Cardiac septum (tissue), 1 donor: ENCODE measurements at regions not wholly inside any gene's neighbourhood (a gene's known extent, or its start where the extent isn't known, plus 50 kb on each side); places are given as distances from the start of the nearest gene placed in this dataset.
"Not testable (repeated sequence)": the region's sequence is repeated elsewhere in the genome, so short reads cannot be mapped to it uniquely, and the experiment has no call there.

Experiments used
- DNase-seq: peaks from one replicate; pipeline ENCODE4 v3.0.0-alpha.2; 2020; ENCODE audit warnings: low spot score
- intact Hi-C: fragments of 100-400 bp; cut with DNase I; formaldehyde crosslinking; loops from one replicate; pipeline ENCODE4 v1.14.0; 2022
- donor health status: DM: no; HTN: no; CAD: no.

DNA sequence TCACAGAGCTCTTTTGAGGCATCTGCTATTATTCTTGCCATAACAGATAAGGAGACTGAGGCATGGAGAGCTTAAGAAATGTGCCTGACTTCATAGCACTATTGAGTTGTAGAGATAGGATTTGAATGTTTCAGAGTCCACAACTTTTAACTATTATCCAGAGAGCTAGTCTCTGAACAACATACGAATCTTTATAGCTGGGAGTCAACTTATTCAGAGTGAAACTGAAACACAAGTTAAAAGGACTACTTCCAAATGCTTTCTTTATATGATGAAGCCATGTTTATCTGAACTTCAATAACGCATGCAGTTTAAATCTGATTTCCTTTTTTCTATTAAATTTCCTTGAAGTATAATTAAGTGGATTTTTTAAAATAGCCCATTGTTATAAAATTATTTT, 268.8 kb downstream of the IKZF2 start:
- no peak for DNase-seq
- intact Hi-C loops: no loop called here

DNA sequence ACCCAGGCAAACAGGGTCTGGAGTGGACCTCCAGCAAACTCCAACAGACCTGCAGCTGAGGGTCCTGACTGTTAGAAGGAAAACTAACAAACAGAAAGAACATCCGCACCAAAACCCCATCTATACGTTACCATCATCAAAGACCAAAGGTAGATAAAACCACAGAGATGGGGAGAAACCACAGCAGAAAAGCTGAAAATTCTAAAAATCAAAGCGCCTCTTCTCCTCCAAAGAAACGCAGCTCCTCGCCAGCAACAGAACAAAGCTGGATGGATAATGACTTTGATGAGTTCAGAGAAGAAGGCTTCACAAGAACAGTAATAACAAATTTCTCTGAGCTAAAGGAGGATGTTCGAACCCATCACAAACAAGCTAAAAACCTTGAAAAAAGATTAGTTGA, 274.9 kb downstream of the IKZF2 start:
- DNase-seq, intact Hi-C loops: not testable (repeated sequence)

GRCh38 chr2:212875950-212876349, 275.5 kb downstream of the IKZF2 start:
- intact Hi-C loops, DNase-seq: not testable (repeated sequence)

DNA sequence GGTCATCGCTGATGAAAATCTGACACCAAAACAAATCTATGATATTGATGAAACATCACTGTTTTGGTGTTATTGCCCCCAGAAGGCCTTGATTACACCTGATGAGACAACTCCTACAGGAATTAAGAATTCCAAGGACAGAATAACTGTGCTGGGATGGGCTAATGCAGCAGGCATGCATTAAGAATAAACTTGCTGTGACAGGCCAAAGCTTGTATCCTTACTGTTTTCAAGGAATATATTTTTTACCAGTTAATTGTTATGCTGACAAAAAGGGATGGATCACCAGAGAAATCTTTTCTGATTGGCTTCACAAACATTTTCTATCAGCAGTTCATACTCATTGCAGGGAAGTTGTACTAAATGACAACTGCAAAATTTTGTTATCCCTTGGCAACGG, 278.2 kb downstream of the IKZF2 start:
- intact Hi-C loops: no loop called here
- DNase-seq: no peak

DNA sequence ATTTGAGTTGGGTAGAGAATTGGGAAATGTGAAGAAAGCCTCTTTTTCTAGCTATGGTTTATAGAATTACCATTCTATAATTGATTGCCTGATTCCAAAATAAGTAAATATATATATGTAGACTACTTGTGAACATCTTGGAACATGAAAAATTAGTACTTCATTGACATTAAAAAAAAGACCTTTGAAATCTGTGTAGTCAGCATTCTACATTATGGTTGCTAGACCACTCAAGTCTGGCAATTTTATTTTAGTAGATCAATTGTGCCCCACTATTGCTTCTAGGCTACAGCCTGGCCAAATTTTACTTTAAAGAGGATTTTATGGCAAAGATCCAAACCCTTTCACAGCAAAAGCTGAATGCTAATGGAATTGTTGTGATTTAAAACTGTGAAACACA, 279.8 kb downstream of the IKZF2 start:
- intact Hi-C loops: no loop called here
- no peak for DNase-seq

DNA sequence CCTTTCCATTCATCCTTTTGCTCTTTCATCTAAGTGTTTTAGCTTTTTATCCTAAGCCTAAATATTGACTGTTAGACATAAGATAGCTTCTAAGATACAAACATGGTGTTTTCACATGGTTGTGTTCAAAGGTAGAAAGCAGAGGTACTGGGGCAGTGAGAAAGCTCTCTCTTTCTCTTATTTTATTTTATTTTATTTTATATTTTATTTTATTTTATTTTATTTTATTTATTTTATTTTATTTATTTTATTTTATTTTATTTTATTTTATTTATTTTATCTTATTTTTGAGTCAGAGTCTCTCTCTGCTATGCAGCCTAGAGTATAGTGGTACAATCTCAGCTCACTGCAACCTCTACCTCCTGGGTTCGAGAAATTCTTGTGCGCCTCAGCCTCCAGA, 287.2 kb downstream of the IKZF2 start:
- DNase-seq: no peak
- intact Hi-C loops: loop anchor here (5.0 kb wide), 1 partner anchor 288 kb away; the partner anchor contains the start of gene IKZF2

DNA sequence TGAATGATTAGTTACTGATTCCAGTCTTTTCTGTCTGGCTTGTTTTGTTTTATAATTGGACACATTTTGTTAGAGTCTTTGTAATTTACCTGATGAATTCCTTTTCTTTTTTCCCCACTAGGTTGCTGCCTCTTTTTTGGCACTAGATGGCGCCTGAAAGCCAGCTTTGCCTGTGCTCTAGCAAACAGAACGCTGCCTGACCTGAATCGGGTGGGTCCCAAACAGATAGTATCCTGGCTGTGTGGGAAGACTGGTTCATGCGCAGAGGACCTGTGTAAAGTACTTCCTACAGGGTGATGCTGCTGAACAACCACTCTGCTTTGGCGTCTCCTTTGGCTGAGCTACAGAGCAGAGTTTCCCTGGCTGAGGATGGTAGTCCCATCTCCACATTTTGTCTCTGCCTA, 288.2 kb downstream of the IKZF2 start:
- DNase-seq: no peak
- intact Hi-C loops: loop anchor here (5.0 kb wide), 1 partner anchor 289 kb away; the partner anchor contains the start of gene IKZF2

GRCh38 chr2:212858496-212858895, 292.9 kb downstream of the IKZF2 start:
- intact Hi-C loops: no loop called here
- no peak for DNase-seq

DNA sequence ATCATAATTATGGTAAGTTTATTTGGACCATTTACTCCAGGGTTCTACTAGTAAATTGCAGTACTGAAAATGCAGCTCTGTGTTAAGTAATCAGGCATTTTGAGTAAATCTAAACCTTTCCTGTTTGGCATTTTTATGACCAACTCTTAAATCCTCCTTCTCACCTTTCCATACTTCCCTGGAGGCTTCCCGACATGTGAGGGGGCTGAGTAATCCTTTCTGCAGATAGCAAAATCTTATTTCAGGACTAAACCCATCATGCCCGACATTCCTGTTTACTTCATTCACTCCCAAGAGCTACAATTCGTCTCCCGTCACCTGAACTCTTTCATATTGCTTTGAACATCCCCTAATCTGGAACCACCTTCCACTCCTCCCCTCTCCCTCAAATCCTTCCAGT, 296.6 kb downstream of the IKZF2 start:
- DNase-seq: no peak
- intact Hi-C loops: no loop called here

- no peak for DNase-seq
- intact Hi-C loops: no loop called here
Observed at GRCh38 chr2:212854116-212854515, 297.3 kb downstream of the IKZF2 start.

GRCh38 chr2:212845941-212846340, 305.5 kb downstream of the IKZF2 start:
- no peak for DNase-seq
- intact Hi-C loops: no loop called here

DNA sequence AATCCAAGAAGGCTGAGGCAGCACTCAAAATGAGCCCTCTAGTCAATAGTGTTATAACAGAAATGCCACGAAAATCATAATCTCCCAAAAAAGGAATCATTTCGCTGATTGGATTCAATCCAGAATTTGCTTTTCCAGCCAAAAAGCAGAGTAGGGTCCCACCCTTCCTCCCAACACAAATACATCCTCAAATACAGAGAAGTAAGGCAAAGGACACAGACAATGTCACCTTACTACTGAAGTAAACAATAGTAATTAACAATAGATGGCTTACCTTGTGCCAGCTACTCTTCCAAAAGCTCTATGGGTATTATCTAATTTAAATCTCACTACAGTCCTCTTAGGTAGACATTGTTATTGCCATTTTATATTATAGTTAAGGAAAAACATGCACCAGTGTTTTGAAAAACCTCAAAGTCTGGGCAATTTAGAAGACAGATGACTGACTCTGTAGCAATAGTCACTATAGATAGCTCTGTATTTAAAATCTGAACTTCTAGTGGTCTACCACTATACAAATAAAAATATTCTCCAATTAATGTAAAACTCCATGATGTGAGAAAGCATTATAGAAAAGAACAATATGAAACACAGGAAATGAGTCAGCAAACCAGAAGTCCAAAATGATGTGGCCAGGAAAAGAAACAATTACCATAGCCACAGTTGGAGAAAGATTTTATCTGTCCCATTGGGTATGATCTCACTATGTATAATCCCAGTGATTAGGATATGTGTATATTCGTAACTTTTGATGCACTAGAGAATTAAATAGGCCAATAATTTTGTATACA, 305.0 kb upstream of the ERBB4 start:
- intact Hi-C loops: no loop called here
- DNase-seq: no peak

DNA sequence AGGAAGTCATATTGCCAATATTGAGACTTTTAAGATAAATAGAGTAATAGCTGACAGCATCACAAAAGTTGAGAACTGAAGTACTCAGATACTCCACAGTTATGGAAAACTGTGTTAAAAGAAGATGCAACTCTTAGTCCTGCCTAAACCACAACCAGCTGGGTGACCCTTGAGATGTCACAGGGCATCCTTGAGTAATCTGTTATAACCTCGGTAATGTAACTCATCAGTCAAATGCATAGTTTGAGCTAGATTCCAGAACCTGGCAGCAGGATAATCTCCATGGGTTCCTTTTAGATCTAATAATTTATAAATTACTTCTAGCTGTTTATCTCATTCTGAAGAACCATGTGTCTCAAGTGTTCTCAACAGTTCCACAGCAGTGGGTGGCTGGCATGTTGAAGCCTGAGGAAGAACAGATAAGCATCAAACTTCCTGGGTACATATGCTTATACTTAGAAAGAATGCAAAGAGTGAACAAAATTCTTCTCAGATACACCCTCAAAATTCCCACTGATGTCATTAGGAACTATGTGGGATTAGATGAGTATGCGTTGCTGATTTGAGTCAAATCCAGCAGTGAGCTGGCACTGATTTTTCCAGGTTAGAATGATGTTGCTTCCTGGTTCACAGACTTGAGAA, 304.1 kb upstream of the ERBB4 start:
- intact Hi-C loops: no loop called here
- DNase-seq: no peak

DNA sequence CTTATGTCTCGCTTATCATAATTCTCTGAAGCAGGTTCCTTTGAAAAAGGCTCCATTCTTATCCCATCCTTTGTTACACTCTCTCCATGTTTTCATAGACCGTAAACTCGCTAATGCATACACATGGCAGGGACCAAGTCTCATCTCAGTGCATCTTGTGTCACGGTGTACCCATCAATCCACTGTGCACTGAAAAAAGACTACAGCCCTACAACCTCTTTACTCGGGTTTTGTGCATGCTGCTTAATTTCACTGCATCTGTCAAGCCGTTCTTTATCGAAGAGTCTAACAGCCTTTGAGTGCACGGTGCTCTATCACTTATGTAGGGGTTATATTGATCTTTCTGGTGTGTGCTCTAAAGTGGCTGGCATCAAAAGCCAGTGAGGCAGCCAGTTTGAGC, 302.9 kb upstream of the ERBB4 start:
- DNase-seq: no peak
- intact Hi-C loops: no loop called here

GRCh38 chr2:212832211-212833195, 293.9 kb upstream of the ERBB4 start:
- intact Hi-C loops: no loop called here
- peak; percentile 71 for DNase-seq

DNA sequence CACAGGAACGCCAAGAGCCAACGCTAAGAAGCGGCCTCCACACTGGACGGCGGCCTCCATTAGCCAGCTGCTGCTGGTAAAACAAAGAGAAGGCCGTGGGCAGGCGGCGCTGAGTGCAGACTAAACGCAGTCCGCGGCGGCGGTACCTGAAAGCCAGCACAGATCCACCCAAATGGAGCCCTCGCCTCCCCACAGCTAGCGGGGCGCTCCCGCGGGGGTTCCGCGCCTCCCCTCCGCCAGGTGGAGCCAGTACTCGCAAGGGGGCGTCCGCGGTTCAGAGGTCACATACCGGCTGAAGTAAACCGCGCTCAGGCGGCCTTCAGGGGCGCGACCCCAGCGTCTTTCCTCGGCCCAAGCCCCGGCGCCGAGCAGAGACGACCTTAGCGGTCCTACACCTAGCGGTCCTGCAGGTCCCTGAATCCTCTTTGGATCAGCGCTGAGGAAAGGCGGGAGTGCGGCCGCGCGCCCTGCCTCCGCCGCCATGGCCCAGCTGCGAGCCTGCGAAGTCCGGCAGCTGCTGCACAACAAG, 293.1 kb upstream of the ERBB4 start:
- intact Hi-C loops: no loop called here
- no peak for DNase-seq

GRCh38 chr2:212816267-212816666, 277.7 kb upstream of the ERBB4 start:
- DNase-seq: no peak
- intact Hi-C loops: no loop called here

- DNase-seq: no peak
- intact Hi-C loops: no loop called here
Observed at GRCh38 chr2:212815453-212815852, 276.9 kb upstream of the ERBB4 start.

GRCh38 chr2:212814941-212815340, 276.3 kb upstream of the ERBB4 start:
- intact Hi-C loops: no loop called here
- no peak for DNase-seq

DNA sequence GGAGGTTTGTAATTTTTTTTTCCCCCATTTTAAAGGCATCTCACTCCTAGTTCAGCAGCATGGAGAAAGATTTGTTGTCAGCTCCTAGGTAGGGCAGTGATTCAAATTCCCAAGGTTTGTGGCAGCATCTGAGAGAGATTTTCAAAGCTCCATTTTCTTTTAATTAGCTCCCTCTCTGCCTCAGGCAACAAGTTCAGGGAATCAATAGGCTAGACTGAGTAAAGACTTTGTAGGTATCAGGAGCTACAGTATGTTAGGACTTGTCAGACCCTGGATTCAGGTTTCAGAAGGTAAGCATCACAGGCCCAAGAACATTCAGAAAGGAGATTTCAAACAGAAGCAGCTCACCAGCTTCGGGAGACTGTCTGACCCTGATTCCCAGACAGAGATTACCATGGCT, 273.3 kb upstream of the ERBB4 start:
- intact Hi-C loops: no loop called here
- DNase-seq: no peak
